ENCODE measurements at regions not wholly inside any gene's neighbourhood (a gene's known extent, or its start where the extent isn't known, plus 50 kb on each side); places are given as distances from the start of the nearest gene placed in this dataset.
A peak's percentile ranks its signal among the peaks of the same experiment; 100 is the strongest.

DNA sequence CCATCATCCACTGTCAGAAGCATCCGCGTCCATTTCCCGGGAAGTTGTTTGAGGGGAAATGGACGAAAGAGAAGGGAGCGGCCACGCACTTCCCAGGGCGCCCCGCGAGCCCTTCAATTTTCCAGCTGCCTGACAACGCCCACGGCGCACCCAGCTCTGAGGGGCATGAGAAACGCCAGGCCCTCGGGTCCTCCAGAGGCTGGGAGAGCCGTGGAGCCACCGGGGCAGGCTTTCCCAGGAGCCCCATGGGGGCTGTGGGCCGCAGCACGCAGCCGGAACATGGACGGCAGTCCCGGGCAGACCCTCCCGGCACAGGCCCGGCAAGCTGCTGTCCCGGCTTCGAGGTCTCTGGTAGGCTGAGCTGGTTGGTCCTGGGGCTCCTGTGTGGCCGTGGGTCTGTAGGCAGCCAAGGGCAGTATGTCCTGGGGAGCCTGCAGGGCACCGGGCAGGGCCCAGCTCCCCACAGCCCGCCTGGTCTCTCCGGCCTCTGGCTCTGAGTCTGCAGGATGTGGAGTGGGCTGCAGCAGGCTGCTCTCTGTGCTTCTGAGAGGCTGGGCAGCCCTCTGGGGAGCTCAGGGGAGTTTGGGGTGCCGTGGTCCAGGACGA lies 115.2 kb downstream of the FAM53A start (continued):
- TF ChIP-seq CEBPB (tag; IDR thresholded peaks at IDR 0.05) (no peak), CREM (IDR thresholded peaks at IDR 0.05; ENCODE audit: low read depth) (no peak)
- TF ChIP-seq, protein P1, sequence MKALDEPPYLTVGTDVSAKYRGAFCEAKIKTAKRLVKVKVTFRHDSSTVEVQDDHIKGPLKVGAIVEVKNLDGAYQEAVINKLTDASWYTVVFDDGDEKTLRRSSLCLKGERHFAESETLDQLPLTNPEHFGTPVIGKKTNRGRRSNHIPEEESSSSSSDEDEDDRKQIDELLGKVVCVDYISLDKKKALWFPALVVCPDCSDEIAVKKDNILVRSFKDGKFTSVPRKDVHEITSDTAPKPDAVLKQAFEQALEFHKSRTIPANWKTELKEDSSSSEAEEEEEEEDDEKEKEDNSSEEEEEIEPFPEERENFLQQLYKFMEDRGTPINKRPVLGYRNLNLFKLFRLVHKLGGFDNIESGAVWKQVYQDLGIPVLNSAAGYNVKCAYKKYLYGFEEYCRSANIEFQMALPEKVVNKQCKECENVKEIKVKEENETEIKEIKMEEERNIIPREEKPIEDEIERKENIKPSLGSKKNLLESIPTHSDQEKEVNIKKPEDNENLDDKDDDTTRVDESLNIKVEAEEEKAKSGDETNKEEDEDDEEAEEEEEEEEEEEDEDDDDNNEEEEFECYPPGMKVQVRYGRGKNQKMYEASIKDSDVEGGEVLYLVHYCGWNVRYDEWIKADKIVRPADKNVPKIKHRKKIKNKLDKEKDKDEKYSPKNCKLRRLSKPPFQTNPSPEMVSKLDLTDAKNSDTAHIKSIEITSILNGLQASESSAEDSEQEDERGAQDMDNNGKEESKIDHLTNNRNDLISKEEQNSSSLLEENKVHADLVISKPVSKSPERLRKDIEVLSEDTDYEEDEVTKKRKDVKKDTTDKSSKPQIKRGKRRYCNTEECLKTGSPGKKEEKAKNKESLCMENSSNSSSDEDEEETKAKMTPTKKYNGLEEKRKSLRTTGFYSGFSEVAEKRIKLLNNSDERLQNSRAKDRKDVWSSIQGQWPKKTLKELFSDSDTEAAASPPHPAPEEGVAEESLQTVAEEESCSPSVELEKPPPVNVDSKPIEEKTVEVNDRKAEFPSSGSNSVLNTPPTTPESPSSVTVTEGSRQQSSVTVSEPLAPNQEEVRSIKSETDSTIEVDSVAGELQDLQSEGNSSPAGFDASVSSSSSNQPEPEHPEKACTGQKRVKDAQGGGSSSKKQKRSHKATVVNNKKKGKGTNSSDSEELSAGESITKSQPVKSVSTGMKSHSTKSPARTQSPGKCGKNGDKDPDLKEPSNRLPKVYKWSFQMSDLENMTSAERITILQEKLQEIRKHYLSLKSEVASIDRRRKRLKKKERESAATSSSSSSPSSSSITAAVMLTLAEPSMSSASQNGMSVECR (CRISPR knock-in tag; IDR thresholded peaks at IDR 0.05), result no peak

- Histone ChIP-seq H4K20me1 (replicated peaks; ENCODE audit: control insufficient read depth, insufficient read depth, low read length) (peaks cover 16% of the 10 kb centered on the region; the same call in 1 of the 2 replicates), H3K79me2 (ENCODE audit: control insufficient read depth, insufficient read depth, low read length) (no peaks in the 10 kb centered on the region), H3K4me2 (ENCODE audit: insufficient read depth, low read length) (peak overlapping the region; percentile 34; the same call in 1 of the 2 replicates), H3K4me1 (replicated peaks in 1 of 2; ENCODE audit: control insufficient read depth in 2 of 2, insufficient read depth in 2 of 2, low read length in 2 of 2) (peaks cover 7 to 84% of the 10 kb centered on the region in 2 experiments; a peak in 4 of 5 replicates), H3K9ac (ENCODE audit: insufficient read depth in 1 of 2, low read depth in 2 of 2, low read length in 2 of 2) (peak overlapping the region in 1 of 2 experiments; percentile 22; a peak in 1 of 4 replicates), H3K27me3 (ENCODE audit: control insufficient read depth in 2 of 2, insufficient read depth in 2 of 2, low read length in 2 of 2) (peaks cover 2 to 8% of the 10 kb centered on the region in 2 experiments; a peak in 4 of 5 replicates), H2AFZ (ENCODE audit: low read depth, low read length) (peak overlapping the region; percentile 38), H3K36me3 (ENCODE audit: control insufficient read depth, insufficient read depth, low read length) (no peaks in the 10 kb centered on the region), H3K27ac (ENCODE audit: extremely low read depth, low read depth, low read length) (no peak overlapping the region), H3K9me1 (ENCODE audit: control insufficient read depth, insufficient read depth, low read length) (peaks cover 2% of the 10 kb centered on the region), H3K4me3 (no peak overlapping the region), H3K9me3 (replicated peaks; ENCODE audit: control insufficient read depth, insufficient read depth, low read depth, low read length) (0 out of 2 replicates have a peak, but pooled peaks cover 3% of the 10 kb centered on the region)
- peak; percentile 42 to 49 (median 46) for DNase-seq (ENCODE audit: extremely low read depth in 1 of 4, low spot score in 3 of 4)
- in situ Hi-C loops (cut with MboI), result no loop called here
- intact Hi-C loops (cut with micrococcal nuclease), result no loop called here
- CTCF ChIA-PET (ENCODE audit: low intra/inter-chr PET ratio), result no interaction called here
- ATAC-seq, result peak; percentile 59
- FAIRE-seq, result no peak
- POLR2A ChIA-PET, result no interaction called here
- 13% methylated on average over 33 of the region's 42 CpGs for WGBS (ENCODE audit: insufficient coverage, low coverage, missing lambda C conversion rate)
- no TSS peak for BruUV-seq (replicated peaks)
- TF ChIP-seq COPS2 (conservative IDR thresholded peaks at IDR 0.05) (no peak), RCOR1 (IDR thresholded peaks at IDR 0.05; ENCODE audit: borderline replicate concordance in 1 of 2, low read depth in 2 of 2, low read length in 2 of 2) (peak in 1 of 2 experiments; percentile 62; a peak in 1 of 4 replicates), TAF7 (tag; IDR thresholded peaks at IDR 0.05) (no peak), MYC (IDR thresholded peaks at IDR 0.05; ENCODE audit: low read depth, low read length) (no peak), MYC (CRISPR knock-in tag; IDR thresholded peaks at IDR 0.05; ENCODE audit: borderline replicate concordance, low read depth) (no peak), ZFP1 (CRISPR knock-in tag; IDR thresholded peaks at IDR 0.05) (no peak), ZNF41 (CRISPR knock-in tag; conservative IDR thresholded peaks at IDR 0.05) (no peak), ILK (tag; IDR thresholded peaks at IDR 0.05; ENCODE audit: borderline replicate concordance, low read depth) (no peak), MAFK (IDR thresholded peaks at IDR 0.05; ENCODE audit: low read length) (no peak), EGR1 (conservative IDR thresholded peaks at IDR 0.05) (peak; percentile 70), NR2C1 (IDR thresholded peaks at IDR 0.05) (no peak; the same call in 1 of the 2 replicates), NR2C1 (tag; IDR thresholded peaks at IDR 0.05) (0 out of 2 replicates have a peak, but pooled peaks have one; percentile 19), KDM5B (IDR thresholded peaks at IDR 0.05; ENCODE audit: insufficient replicate concordance, low read depth, low read length) (no peak), MAZ (CRISPR knock-in tag; conservative IDR thresholded peaks at IDR 0.05 in 1 of 2, IDR thresholded peaks at IDR 0.05 in 1 of 2) (0 out of 4 replicates have a peak, but pooled peaks of 1 of the 2 experiments have one; percentile 27)
Observed at GRCh38 chr4:1567808-1568581, 116.1 kb downstream of the FAM53A start.

All from K562 (cell line).